Sciatic nerve (tissue), 2 donors: ENCODE measurements at regions not wholly inside any gene's neighbourhood (a gene's known extent, or its start where the extent isn't known, plus 50 kb on each side); places are given as distances from the start of the nearest gene placed in this dataset.
"Not testable (repeated sequence)": the region's sequence is repeated elsewhere in the genome, so short reads cannot be mapped to it uniquely, and the experiment has no call there.

Source experiments
- ATAC-seq: fragments of 200-7000 bp; cut with Tn5 transposase; one replicate; pipeline ENCODE4 v1.9.1; 2020; ENCODE audit warnings: mild to moderate bottlenecking, moderate library complexity
- DNase-seq: peaks from one replicate; pipeline ENCODE4 v3.0.0-alpha.2; 2020; ENCODE audit warnings: low spot score
- intact Hi-C: fragments of 100-400 bp; cut with DNase I; formaldehyde crosslinking; loops from one replicate; pipeline ENCODE4 v1.14.2; 2022
- donor health status: DM: no; HTN: no; CAD: no.
- donor health status: DM: no; HTN: no; CAD: no.

DNA sequence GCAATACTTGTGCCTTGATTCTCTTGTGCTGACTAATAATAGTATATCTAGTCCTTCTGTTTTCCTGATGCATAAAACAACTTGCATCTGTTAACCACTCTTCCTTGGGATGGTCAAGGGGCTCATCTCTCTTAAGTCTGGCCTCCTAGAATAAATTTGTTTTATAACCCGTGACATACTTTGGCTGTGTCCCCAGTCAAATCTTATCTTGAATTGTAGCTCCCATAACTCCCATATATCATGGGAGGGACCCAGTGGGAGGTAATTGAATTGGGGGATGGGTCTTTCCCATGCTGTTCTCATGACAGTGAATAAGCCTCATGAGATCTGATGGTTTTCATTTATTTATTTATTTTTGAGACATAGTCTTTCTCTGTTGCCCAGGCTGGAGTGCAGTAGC lies 146.2 kb downstream of the ALG10 start:
- intact Hi-C loops, DNase-seq, ATAC-seq: not testable (repeated sequence)

DNA sequence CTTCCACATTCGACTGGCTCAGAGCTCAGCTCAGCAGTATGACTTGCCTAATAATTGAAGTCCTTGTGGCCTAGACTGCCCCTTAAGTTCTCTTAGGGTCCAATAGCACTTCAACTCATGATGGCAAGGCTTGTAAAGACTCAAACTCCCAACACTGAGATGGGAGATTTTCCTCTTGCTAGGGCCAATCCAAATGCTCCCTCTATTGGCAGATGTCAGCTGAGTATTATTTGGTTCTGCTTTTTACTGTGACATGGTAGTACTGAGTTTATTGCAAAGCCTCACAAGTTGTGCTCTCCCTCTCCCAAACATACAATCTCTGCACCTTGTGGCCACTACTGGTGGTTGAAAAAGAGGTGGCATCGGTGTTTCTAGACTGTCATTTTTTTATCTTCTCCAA lies 164.2 kb downstream of the ALG10 start:
- ATAC-seq (no peak), DNase-seq (no peak)
- intact Hi-C loops = no loop called here

- DNase-seq = no peak
- intact Hi-C loops = no loop called here
- no peak for ATAC-seq
These were observed 166.7 kb downstream of the ALG10 start for GRCh38 chr12:34188974-34189373.

DNA sequence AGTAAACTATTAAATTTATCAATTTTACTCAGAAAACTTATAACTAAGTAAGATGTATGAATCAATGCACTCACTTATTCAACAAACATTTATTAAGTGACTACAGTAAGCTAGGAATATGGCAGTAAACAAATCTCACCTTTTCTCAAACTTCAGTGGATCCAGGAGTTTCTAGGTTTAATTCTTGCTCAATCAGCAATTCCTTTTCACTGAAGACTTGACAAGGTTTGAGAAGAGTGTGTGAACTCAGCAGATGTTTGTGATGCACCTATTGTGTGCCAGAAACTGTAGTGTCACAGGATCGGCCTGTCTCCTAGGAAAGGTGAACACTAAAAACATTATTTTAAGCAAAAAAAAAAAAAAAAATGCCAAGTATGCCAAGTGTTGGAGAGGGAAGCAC lies 167.8 kb downstream of the ALG10 start:
- no peak for ATAC-seq
- intact Hi-C loops = no loop called here

DNA sequence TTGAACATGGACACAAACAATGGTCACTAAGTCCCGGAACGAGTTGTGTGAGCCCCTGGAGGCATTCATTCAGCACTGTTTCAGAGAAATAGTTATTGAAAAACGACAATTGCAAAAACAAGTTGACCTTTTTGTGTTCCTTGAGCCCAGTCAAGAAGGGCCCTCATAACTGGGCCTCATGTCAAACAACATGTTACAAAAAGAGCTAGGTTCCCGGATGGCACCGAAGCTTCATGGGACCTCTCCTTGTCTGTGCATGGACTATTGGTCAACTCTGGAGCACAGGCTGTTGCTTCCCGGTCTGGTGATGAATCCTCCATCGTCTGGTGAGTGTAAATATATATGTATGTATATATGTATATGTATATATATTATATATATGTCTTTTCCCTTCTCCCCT lies 176.6 kb downstream of the ALG10 start:
- ATAC-seq (no peak), DNase-seq (no peak)
- intact Hi-C loops = no loop called here

More for the DNA sequence above, 167.8 kb downstream of the ALG10 start:
- DNase-seq = no peak

- intact Hi-C loops = no loop called here
- DNase-seq (no peak), ATAC-seq (no peak)
These were observed 181.7 kb downstream of the ALG10 start for GRCh38 chr12:34203866-34204620.

DNA sequence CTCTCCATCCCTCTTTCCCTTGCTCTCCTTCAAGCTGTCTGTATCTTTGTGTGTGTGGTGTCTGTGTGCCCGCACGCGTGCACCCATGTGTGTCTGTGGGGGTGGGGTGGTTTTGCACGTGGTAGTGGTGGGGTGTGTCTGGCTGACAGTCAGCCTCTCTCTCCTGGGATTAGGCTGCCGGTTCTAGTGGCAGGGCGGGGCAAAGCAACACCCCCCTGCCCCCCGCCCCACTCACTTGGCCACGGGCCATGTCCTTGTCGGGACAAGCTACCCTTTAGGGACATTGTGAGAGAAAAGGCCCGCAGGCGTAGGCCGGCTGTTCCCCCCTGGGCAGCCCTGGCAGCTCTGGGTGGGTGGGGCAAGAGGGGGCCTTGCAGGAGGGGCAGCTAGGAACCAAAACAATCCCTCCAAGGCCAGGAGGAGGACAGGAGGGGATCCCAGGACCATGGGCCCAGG lies 182.6 kb downstream of the ALG10 start:
- ATAC-seq (no peak), DNase-seq (no peak)
- intact Hi-C loops = no loop called here

- ATAC-seq (no peak), DNase-seq (no peak)
- intact Hi-C loops = no loop called here
These were observed 183.1 kb downstream of the ALG10 start for GRCh38 chr12:34205401-34205800.

DNA sequence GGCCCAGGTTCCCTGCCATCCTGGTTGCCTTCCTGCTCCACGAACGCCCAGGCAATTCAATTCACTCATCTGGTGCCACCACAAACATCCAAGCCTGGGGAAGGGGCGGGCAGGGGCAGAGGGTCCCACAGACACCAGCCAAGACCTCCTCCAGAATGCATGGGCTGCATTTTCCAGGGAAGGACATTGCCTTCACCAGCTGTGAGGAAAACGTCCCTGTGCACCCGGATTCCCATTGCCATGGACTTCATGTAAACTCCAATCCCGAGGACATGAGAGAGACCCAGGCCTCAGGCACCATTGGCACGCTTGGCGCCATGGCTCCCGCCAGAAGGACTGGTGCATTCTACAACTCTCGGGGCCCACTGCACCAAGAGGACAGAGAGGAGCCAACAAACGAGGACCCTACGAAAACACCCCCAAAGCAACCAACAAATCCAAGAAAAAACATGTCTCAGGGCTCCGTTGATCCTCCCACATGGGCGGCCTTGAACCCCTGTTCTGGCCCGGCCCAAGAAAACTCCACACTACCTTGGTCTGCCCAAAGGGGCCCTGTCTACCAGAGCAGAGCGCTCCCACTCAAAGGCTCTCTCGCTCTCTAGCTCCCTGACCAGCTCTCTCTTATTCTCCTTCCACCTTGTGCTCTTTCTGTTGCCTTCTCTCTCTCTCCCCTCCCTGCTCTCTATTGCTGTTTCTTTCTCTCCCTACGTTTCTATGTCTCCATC lies 183.9 kb downstream of the ALG10 start:
- ATAC-seq = no peak
- intact Hi-C loops = no loop called here
- no peak for DNase-seq

DNA sequence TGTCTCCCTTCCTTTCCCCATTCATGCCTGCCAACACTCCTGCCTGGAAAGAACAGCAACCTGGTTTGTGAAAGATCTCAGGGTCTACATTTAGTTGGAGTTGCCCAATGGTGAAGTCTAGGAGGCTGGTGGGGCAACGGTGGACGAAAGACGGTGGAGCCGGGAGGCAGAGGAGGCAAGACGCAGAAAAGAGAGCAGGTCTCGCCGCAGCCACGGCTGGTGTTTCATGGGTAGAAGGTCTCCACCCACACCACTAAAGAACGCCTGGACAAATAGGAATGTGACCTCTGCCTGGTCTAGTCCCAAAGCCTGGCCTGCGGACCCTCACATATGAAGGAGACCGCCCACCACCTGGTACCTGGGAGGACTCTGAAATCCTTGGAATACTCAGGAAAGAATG lies 185.6 kb downstream of the ALG10 start:
- DNase-seq = no peak
- ATAC-seq = no peak
- intact Hi-C loops = no loop called here

DNA sequence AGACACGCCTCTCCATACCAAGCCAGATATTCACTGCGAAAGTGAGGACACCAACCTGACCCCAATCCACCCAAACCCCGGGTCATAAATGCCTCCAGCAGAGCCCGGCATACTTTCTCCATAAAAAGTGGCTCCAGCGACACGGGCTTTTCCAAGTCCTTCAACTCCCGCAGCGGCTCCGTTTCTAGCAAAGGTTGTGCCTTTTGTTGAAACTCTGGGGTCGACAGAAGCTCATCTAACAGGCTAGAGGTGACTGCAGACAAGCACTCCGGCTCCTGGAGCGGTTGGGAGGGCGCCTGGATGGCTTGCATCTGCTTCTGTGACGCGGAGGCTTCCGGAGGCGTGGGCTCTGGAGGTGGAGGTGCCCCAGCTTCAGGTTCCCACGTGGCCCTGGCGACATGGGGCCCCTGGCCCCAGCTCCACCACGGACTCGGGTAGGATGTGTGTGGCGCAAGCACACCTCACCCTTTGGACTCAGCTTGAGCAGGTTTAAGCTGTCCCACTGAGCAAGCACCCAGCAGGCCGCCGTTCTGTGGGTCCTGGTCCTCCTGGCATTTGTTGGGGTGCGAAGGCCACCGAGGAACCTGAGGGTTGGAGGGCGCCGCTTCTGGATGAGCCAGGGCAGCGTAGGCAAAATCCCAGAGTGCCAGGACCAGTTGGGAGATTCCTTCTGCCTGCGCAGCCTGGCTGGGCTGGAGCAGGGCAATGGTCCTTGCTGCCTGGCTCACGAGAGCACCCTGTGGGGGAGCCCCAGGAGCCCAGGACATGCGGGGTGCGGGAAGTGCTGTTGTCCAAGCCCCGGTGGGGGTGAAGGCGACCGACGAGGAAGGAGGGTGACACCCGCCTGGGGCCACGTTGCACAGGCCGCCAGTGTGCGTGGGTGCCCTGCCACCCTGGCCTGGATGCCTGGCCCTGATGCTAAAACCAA lies 186.3 kb downstream of the ALG10 start:
- DNase-seq = no peak
- intact Hi-C loops = no loop called here
- no peak for ATAC-seq

DNA sequence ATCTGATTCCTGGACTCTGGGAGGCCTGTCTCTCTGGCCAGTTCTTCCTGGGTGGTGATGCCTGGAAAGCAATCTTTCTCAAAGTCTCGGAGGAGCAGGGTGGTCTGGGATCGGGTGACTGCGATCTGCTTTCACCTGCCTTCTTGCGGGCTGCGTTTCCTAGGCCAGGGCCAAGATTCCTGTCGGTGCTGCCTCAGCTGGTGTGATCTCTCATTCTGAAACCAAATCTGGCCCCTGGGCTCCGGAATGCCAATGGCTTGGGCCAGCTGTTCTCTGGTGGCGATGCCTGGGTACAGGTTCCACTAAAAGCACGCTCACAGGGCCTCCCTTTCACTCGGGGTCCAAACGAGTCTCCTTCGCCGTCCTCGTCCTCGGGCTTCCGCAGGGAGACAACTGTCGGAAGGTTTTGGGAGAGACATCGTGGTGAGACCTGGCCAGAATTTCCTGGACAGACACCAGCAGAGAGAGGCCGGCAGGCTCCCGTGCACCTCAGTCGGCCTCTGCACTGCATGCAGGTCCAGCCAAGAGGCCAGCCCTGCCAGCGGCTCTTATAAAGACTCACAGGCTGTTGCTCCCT lies 187.1 kb downstream of the ALG10 start:
- intact Hi-C loops = no loop called here
- no peak for ATAC-seq
- DNase-seq = no peak

DNA sequence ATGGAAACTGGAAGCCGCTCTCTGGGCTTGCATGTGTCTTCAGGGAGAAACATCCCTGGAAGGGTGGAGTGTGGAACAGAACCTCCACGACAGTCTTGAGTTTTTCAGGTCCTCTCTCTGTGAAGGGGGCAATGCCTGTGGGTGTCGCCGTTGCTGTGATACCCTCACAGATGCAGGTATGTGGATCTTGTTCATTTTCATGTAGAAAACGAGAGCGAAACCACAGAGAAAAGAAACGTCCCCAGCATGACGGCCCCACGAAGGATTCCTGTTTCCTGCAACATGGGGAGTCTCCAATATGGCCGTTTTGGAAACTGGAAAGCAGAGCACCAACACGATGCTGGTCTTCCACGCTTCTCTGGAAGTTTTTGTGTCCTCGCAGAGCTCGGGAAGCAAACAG lies 187.9 kb downstream of the ALG10 start:
- no peak for DNase-seq
- ATAC-seq = no peak
- intact Hi-C loops = no loop called here

DNA sequence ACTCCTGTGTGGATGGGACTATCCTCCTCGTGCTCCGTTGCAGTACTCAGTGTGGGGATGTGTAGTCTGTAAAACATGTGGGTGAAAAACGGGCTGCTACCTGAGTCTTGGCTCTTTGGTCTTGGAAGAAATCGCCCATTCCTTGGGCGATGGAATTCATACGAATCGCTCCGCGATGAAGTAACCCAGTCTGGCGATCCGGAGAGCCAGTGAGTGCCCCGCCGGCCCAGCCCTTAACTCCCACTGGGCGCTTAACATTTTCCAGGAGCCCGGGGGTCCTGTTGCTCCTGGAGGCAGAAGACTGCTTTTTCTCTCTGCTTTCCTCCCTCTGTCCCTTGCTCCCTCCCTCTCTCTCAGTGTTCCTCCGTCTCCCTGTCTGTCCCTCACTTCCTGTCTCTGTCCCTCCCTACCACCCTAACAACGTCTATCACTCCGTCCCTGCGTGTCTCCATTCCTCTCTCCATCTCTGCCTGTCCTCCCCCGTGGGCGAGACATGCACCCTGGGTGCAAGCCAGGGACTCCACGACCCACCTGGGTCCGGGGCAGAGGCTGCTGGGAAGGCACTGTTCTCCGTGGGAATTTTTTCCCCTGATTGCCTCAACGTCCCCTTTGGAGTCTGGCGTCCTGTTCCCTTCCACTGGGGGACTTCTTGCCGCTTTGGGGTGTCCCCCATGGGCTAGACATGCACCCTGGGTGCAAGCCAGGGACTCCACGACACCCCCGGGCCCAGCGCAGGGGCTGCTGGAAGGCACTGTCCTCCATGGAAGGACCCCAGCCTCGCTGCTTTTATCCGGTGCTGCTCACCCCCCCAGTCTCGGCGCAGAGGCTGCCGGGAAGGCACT lies 188.6 kb downstream of the ALG10 start:
- ATAC-seq = no peak
- intact Hi-C loops = no loop called here
- no peak for DNase-seq

- intact Hi-C loops = no loop called here
- ATAC-seq (no peak), DNase-seq (no peak)
These were observed 190.4 kb downstream of the ALG10 start for GRCh38 chr12:34212651-34213050.

GRCh38 chr12:34214011-34214410 lies 191.7 kb downstream of the ALG10 start:
- intact Hi-C loops = no loop called here
- no peak for ATAC-seq

DNA sequence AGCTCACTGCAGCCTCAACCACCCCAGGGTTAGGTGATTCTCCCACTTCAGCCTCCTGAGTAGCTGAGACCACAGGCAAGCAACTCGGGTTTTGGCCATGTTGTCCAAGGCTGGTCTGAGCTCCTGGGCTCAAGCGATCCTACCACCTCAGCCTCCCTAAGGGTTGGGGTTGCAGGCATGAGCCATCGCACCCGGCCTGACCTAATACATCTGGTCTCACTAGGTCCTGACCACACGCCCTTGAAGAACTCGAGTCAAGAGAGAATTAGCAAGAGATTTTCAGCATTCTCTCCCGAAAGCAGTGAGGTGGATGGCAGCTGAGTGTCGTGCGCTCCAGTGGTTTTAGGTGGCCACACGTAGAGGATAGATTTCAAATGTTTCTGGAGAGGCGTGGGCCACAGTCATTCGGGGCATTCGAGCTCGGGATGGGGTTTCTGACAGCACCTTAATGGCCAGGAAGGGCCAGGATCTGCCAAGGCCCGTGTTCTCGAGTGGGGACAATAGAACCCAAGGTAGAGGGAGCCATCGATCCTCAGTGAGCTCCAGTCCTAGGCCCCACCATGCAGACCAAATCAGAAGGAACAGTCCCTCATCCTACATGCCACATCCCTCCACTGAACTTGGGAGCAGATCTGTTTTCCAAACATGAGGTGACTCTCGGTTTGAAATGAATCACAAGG lies 193.1 kb downstream of the ALG10 start:
- ATAC-seq (no peak), DNase-seq (no peak)
- intact Hi-C loops = no loop called here

More at GRCh38 chr12:34214011-34214410, 191.7 kb downstream of the ALG10 start:
- DNase-seq = no peak

DNA sequence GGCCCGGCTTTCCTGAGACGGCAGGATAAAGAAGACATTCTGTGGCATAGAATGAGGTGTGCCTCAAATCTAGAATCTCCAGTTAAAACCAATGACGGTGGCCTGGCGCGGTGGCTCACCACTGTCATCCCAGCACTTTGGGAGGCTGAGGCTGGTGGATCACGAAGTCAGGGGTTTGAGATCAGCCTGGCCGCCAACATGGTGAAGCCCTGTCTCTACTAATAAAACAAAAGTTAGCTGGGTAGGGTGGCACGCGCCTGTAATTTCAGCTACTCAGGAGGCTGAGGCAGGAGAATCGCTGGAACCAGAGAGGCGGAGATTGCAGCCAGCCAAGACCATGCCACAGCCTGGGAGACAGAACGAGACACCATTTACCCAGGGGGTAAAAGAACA lies 193.6 kb downstream of the ALG10 start:
- ATAC-seq = no peak
- no peak for DNase-seq
- intact Hi-C loops = no loop called here
